GM19467 (cell line): ENCODE measurements at regions not wholly inside any gene's neighbourhood (a gene's known extent, or its start where the extent isn't known, plus 50 kb on each side); places are given as distances from the start of the nearest gene placed in this dataset.
"Not testable (repeated sequence)": the region's sequence is repeated elsewhere in the genome, so short reads cannot be mapped to it uniquely, and the experiment has no call there.

Experiments
- ATAC-seq: cut with Tn5 transposase; IDR thresholded peaks from one replicate; pipeline ENCODE4 v1.9.1; 2021; ENCODE audit warnings: mild to moderate bottlenecking, moderate library complexity; ENCODE audit not compliant: unreplicated experiment

DNA sequence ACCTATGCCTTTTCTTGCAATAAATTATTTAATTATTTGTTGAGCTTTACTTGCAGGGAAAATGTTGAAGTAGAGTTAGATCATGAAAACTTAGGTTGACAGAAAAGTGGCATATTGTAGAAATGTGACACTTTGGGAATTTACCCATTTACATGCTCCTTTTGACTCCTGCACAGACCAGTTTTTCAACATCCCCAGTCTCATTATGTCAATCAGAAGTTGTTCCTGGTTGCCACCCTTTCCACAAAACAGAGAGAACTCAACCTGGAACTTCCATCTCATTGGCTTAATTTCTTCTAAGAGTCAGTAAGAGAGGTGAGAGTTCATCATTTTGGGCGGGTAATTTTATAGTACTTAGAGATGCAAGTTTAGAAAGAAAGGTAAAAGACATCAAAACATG, 284.6 kb upstream of the ANKRD50 start:
- no peak for ATAC-seq

DNA sequence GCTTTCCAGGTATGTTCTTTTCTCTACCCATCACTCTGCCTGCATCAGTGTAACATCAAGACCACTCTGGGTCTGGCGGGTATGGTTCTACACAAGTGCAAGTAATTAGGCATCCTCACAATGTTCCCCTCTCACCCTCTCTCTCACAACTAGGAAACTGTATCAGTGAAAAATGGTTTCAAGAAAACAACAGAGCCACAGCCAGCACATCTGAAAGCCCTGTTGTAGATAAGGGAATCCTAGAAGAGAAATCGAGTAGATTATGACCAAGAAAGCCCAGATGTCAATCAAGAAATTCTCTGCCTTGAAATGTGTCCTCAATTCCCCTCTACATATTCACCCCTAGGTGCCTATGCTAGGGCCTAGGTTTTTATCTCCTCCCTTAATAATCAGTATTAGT, 281.3 kb upstream of the ANKRD50 start:
- ATAC-seq = no peak

DNA sequence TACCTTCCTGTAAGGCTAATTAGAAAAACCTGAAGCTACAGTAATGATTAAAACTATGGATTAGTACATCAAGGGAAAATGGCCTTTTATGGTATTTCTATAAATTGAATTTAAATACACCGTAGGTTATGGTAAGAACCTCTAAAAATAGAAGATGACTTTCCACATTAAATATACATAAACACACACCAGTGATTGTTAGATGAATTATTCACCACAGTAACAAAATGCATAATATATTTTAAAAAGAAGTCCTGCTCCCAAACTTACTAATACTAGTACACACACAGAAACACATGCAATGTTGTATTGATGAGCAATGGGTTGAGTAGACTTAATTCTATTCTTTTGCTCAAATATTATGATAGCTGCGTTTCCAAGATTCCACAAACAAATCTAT, 277.9 kb upstream of the ANKRD50 start:
- ATAC-seq = no peak

GRCh38 chr4:124980276-124980752, 267.8 kb upstream of the ANKRD50 start:
- no peak for ATAC-seq

GRCh38 chr4:124978536-124978935, 266.0 kb upstream of the ANKRD50 start:
- ATAC-seq = not testable (repeated sequence)

- no peak for ATAC-seq
These were observed 264.5 kb upstream of the ANKRD50 start for GRCh38 chr4:124977045-124977444.

DNA sequence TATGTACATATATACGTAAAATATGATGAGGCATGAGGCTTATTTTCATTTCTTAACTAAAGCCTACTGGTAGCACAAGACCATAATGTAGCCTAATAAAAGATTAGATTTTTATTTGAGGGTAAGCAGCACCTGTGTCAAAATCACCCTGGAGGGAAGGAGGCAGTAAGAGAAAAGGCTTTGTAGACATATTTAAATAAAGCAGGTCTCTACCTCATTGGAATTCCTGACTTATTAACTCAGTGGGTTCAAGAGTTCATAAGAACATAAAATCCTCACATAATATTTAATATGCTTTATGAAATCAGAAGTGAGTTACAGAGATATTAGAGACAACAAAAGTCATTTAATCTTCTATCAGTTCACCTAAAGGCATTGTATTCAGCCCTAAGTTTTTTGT, 261.6 kb upstream of the ANKRD50 start:
- ATAC-seq = no peak

DNA sequence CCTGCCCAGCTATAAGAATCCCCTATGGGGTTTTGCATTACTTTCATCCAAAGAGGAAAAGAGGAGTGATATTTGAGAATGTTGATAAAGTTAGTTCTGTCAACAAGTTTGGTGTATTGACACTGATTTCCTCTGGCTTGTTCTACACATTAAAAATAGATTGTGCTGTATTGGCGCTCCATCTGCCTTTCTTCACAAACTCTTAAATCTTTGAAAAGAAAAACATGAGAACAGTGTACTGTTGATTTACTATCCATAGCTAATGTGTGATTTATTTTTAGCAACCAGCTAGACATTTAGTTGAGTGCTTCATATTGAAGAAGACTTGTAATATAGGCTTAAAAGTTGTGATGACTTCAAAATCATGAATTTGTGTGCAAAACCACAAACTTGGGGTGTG, 261.2 kb upstream of the ANKRD50 start:
- ATAC-seq = no peak

DNA sequence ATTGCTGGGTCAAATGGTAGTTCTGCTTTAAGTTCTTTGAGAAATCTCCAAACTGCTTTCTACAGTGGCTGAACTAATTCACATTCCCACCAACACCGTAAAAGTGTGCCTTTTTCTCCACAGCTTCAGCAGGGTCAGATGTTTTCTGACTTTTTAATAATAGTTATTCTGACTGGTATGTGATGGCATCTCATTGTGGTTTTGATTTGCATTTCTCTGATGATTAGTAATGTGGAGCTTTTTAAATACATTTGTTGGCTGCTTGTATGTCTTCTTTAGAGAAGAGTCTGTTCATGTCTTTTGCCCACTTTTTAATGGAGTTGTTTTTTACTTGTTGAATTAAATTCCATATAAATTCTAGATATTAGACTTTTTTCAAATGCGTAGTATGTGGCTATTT, 257.5 kb upstream of the ANKRD50 start:
- no peak for ATAC-seq

- ATAC-seq = no peak
These were observed 253.0 kb upstream of the ANKRD50 start for GRCh38 chr4:124965497-124965891.

DNA sequence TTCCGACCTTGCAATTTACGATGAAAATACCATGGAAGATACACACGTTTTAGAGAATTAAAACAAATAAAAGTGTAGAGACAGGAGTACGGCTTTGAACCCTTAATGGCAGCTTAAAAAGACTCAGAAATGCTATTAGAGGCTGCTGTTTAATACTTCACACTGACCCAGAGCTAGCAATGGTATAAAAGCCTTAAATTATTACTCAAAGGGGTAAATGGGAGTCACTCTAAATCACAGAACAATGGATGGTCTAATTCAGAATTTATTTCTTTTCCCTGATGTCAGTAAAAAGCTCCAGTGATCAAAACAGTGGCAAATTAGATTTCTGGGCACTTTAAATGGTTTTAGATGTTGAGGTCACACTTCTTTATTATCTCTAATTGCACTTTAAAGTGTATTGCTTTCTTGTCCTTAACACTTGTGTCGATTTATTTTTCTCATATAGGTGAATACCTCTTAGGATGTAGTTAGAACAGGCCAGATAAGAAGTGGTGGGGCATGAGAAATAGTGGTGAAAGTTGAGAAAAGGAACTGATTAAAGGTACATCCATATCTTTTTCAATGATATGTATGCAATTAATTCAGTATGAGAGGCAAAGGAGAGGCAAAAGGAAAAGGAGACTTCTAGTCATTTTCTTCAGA, 252.4 kb upstream of the ANKRD50 start:
- no peak for ATAC-seq

DNA sequence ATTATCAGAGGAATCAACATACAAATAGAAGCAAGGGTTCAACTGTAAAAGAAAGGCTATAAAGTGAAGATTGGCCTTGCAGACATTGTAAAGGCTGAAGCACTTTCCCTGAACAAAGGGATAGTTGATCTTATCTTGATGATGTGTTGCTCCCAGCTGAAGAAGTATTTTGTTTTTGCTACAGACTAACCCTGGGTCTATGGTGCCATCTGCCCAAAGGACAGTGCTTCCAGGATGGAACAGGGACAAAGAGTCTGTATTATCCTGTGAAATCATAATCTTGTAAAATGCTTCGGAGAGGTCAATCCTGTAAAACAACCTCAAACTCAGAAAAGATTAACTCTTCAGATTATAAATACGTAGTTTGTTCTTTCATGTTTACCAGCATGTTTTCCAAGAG, 251.7 kb upstream of the ANKRD50 start:
- no peak for ATAC-seq

GRCh38 chr4:124961138-124961750, 248.7 kb upstream of the ANKRD50 start:
- ATAC-seq = no peak

GRCh38 chr4:124958847-124959246, 246.3 kb upstream of the ANKRD50 start:
- ATAC-seq = no peak

GRCh38 chr4:124955476-124955875, 242.9 kb upstream of the ANKRD50 start:
- no peak for ATAC-seq

DNA sequence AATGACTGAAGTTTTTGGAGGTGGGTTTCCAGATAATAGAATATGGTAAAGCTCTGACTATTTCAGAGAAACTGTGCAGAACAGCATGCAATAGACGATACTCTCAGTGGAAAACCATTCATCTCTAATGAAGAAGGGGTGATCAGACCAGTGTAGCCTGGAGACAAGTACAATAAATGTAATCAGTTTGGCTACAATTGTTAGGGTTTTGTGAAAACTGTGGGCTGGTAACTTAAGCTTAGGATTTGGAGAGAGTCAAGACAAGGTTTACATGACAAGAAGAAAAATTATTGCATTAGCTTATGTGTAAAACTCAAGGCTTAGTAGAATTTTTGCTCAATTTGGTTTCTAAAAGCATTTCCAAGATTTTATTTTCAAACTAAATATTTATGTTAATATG, 241.5 kb upstream of the ANKRD50 start:
- no peak for ATAC-seq

GRCh38 chr4:124953486-124953885, 241.0 kb upstream of the ANKRD50 start:
- no peak for ATAC-seq

- ATAC-seq = no peak
These were observed 240.5 kb upstream of the ANKRD50 start for GRCh38 chr4:124953061-124953460.

DNA sequence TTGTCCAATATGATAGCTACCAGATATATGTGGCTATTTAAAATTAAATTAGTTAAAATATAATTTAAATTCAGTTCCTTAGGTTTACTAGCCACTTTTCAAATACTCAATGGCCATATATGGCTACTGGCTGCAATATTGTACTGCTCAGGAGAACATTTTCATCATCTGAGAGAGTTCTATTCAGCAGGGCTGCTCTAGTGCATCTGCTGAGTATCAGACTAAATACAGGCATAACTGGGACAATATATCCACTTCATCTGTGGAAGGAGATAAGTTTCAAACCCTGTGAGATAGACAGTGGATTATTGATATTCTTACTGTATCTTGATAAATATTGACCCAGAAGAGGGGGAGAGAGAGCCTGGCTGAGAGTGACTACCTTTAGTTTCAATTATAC, 240.1 kb upstream of the ANKRD50 start:
- ATAC-seq = no peak

GRCh38 chr4:124948976-124949597, 236.6 kb upstream of the ANKRD50 start:
- no peak for ATAC-seq

- no peak for ATAC-seq
These were observed 235.2 kb upstream of the ANKRD50 start for GRCh38 chr4:124947622-124948265.

GRCh38 chr4:124946696-124947095, 234.2 kb upstream of the ANKRD50 start:
- ATAC-seq = no peak
